NCI-H748 treated with DMSO at 0.1 percent for 48 hours (cell line): ENCODE measurements at regions not wholly inside any gene's neighbourhood (a gene's known extent, or its start where the extent isn't known, plus 50 kb on each side); places are given as distances from the start of the nearest gene placed in this dataset.

Experiments used
- DNase-seq: peaks from one replicate; lab custom pipeline; 2025; lab: John Stamatoyannopoulos, UW

DNA sequence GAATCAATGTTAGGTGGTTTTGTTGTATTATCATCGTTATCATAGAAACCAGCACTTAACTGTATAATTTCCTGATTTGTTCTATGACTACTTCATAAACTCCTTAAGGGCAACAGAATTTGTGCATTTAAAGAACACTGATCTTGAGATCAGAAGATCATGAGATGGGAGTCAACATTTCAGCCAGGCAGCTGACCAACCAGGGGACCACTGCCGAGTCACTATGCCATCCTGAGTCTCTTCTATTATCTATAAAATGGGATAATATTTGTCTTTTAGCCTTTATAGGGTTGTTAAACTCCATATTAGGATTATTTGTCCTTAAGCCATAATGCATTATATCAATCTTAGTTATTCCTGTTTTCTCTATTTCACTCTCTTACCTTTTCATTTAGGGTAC lies 261.7 kb downstream of the GPAM start:
- DNase-seq = no peak

DNA sequence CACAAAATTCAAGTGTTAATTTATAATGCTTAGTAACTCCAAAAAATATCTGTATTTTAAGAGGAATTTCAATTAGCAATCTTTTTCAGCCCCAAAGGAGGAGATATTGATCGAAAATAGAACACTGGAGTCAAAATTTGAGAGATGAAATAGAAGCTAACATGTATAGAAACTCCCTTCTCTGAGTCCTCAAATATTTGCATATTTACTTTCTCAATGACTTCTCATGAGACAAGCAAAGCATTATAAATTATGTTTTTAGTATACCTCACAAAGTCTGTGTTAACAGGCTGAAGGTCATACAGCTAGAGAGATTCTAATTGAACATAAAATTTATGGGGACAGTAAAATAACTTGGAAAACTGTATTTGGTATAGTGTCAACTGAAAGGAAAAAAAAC lies 260.5 kb downstream of the GPAM start:
- no peak for DNase-seq

DNA sequence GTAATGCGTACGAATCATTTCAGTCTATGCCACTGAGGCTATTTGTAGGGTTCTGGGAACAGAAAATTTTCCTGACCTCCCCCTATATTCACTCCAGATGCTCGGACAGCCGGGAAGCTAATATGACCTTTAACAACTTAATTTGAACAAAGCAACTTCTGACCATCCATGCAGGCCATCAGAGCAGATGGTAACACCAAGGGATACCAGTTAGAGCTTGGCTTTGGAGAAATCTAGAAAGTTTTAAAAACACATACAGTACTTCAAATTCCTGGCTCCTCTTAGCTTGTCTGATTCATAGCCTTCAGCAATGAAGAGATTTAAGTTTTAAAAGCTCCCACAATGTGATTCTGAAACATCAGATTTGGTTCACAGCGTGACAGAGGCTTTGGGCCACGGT lies 257.3 kb downstream of the GPAM start:
- DNase-seq = no peak

DNA sequence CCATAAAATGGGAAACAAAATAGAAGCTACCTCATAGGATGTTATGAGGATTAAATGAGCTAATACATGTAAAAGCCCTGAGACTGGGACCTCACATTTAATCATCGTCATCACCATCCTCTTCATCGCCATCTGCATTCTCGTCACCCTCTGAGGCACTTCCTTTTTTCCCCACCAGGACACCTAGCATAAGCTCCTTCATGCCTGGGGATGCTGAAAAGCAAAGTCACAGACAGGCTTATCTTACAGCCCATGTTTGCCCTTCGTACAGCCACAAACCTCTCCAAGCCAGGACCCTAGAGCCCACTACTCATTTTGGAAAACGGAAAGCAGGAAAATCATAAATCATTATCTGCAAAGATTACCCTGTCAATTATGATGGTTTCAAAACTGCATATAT lies 249.6 kb downstream of the GPAM start:
- DNase-seq = no peak

DNA sequence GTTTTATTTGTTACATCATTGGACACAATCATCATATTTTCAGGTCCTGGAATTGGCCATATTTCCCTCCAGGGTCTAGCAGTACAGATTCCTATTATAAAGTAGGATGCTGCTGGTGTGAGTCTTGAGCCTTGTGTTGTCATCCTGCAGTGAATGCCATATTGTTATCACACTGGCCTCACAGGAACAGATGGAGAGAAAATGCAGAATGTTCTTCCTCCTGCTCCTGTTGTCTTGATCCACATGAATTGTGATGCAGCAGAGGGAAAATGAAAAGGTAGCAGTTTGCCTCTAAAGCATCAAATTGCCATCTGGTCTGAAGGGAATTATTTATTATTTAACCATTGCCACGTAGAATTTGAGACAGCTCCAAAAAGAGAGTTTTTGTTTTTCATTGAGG lies 248.6 kb downstream of the GPAM start:
- DNase-seq = no peak

DNA sequence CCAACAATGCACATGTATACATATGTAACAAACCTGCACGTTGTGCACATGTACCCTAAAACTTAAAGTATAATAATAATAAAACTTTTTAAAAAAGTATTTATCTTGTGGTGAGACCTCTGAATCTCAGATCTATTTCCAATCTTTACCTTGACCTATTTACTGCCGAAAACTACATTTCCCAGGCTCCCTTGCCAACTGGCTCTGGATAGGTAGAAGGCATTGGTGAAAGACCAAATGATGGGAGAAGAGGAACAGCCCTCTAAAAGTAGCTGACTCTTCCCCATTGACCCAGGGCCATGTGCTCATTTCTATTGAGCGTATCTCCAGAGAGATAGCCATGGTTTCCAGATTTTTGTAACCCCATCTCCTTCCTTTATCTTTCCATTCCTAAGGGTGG lies 247.4 kb downstream of the GPAM start:
- DNase-seq = no peak

DNA sequence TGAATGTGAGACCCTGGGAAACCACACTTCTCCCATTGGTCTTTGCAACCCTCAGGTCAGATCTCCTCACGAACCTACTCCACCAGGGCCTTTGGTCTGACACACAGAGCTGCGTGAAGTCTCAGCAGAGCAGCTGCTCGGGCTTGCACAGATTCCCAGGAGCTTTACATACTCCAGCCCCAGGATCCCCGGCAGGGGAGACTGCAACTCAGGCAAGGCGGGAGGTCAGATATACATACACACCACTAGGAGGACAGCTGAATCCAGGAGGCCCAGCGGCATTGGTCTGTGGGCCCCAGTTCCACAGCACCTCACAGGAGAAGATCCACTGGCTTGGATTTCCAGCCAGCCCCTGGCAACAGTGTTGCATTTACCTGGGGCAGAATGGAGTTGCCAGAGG lies 239.2 kb downstream of the GPAM start:
- no peak for DNase-seq

DNA sequence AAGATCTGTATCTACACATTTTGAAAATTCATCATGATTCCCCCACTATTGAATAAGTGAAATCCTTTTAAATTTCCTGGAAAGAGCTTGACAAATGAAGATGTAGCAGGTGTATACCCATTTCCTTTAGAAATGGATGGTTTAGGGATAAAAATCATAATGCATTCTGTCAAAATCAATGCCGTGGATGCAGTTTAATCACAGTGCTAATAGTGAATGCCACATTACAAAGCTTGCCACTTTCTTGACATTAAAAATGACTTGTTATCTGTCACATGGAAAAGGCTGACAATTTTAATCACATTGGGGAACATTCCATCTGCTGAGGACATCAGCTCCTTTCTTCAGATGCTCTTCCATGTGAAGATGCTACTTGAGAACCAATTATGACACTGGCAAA lies 229.6 kb downstream of the GPAM start:
- no peak for DNase-seq

DNA sequence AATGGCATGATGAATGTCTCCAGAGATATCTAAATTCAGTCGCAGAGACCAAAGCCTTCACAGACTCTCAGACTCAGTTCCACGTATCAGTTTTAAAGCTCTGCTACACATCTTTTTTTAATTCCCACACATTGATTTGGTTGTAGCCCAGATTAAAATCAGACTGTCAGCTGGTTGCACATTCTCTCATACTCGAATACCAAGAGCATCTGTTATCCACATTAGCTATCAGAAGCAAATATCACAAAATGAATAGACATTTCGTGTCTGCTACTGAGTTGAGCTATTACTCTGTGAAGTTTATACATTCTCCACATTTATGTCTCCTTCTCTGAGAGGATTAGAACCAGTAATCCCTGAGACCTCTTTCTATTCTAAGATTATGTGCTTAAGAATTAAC lies 229.2 kb downstream of the GPAM start:
- DNase-seq = no peak

DNA sequence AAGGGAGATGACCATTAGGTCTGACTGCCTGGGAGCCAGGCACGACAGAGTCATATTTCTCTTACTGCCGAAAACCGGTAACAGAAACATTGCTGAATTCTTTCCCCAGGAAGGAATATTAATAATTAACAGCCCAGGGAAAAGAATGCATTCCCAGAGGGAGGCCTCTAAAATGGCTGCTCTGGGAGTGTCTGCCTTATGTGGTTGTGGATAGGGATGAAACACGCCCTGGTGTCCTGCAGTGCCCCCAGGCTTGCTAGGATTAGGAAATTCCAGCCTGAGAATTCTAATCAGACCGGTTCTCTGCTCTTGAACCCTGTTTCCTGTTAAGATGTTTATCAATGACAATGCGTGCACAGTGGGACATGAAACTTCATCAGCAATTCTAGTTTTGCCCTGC lies 226.7 kb downstream of the GPAM start:
- DNase-seq = no peak

DNA sequence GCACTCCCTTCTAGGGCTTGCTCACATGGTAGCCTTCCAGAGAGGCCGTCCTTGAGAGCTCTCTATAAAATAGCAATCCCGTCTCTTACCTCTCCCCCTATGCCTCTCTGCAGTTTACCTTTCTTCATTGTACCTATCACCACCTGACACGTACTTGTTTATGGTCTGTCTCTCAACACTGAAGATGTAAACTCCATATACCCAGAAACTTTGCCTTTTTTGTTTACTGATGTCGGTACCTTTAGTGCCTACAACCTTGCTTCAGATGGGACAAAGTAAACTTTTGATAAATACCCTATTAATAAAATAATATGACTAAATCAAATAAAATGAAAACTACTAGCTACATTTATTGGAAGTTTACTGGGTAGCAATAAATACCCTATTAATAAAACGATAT lies 220.6 kb downstream of the GPAM start:
- DNase-seq = no peak

DNA sequence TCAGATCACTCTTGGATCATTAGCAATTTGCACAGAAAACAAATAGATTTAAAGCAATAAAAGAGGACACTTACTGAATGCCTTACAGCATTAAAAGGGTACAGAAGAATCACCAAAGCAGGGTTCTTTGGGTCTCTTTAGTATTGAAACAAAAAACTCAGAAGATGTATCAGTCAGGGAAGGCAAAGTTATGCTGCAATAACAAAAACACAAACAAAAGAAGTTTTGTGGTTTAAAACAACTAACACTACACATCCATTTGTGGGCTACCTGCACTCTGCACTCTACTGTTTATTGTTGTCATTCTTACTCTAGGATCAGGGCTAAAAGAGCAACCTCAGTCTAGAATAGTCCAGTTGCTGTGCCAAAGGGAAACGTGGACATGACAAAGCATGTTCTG lies 216.4 kb downstream of the GPAM start:
- no peak for DNase-seq

DNA sequence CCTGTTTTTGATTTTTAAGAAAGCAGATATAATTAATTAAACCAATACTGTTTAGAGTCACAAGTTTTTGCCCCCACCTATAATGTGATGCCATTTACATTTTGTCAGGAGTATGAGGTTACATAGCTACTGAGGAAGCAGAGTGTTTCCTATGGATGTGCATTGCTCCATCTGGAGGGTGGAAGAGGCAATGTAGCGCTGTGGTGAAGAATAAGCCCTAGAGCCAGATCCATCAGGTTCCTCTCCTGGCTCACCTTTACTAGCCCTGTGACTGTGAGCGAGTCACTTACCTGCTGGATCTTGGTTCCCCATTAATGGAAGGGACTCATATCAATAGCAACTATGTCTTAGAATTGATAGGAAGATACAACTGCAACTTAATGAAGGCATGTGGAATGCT lies 216.0 kb downstream of the GPAM start:
- DNase-seq = no peak

DNA sequence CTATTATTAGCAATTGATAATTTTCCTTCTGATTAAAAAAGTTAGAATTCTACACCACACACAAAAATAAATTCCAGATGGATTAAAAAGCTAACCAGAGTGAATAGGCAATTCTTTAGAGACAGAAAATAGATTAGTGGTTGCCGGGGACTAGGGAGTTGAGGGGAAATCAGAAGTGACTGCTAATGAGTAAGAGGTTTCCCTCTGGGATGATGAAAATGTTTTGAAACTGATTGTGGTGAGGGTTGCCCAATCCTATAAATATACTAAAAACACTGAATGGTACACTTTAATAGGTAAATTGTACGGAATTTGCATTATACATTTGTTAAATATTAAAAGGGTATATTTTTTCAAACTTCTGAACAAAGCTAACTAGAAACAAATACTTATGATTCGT lies 214.9 kb downstream of the GPAM start:
- no peak for DNase-seq

DNA sequence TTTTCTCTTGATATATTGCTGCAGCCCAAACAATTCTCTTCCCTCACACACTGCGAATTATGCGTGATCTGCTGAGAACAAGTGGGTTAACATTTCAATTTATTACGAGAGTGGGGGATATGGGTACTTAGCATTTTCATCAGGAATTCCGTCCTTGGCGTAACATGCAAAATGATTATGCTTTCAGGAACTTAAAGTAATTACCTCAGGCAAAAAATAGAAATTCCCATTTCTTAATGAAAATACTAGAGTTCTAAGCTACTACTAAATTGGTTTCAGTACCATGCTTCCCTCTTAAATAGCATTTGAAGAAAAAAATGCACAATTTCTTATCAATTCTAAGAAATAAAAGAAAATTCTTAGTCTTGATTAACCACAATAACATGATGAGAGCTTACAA lies 213.5 kb downstream of the GPAM start:
- DNase-seq = no peak

DNA sequence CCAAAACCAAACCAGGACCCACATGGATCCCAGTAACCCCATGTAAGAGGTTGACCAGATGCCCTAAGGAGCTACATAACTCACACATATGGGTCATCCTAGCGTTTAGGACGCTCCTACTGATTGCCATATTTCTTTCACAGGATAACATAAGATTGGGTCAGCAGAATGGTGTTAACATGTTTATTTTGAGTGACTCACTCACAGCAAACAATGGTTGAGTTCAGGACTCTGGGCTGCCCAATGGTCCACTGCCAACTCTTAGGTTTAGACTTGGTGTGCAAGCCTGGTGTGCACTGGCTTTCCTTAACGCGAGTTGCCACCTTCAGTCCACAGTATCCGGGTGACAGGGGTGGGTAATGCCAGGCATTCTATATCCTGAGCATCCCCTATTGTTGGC lies 211.5 kb downstream of the GPAM start:
- no peak for DNase-seq

DNA sequence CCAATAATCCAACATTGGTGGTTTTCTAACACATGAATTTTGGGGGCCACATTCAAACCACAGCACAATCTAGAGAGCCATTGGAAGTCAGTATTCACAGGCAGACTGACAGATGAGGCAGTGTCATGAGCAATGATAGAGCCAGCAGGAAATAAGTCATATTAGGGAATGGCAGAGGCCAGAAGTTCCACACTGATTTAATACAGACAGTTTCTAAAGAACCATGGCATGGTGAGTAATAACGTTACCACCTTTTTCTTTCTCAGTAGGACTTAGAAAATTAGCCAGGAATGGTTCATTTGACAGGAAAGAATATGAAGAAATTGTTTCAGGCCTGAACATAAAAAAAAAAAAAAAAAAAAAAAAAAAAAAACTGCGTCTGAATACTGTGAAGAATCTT lies 210.3 kb downstream of the GPAM start:
- DNase-seq = no peak

DNA sequence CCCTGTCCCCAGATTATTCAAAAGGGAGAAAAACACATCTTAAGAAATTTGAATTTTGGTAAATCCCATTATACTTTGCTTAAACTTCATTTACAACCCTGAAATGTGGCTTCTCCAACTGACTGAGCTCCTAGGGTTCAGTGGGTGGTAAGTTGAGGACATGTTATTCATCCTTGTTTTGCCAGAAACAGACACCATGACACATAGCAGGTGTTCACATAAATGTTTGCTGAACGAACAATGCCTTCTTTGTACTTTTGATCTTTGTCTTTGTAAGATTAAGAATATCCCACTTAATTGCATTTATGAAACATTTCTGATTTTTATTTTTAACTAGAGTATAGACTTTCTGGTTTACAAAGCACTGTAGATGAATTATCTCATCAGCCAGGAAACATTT lies 209.7 kb downstream of the GPAM start:
- DNase-seq = no peak

DNA sequence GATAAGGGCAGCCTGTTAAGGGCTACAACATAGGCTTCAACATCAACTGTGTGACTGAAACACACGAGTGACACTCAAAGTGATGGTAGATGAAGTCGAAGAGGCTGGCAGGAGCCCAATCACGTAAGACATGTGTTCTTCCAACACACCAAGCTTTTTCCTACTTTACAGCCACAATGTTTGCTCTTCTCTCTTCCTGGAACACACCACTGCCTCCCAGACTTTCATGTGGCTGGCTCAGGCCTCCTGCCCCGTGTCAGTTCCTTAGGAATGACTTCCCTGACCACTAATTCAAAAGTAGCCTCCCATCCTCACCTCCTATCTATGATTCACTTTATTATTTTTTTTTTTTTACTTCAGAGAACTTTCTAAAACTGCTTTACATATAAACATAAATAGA lies 209.2 kb downstream of the GPAM start:
- no peak for DNase-seq

DNA sequence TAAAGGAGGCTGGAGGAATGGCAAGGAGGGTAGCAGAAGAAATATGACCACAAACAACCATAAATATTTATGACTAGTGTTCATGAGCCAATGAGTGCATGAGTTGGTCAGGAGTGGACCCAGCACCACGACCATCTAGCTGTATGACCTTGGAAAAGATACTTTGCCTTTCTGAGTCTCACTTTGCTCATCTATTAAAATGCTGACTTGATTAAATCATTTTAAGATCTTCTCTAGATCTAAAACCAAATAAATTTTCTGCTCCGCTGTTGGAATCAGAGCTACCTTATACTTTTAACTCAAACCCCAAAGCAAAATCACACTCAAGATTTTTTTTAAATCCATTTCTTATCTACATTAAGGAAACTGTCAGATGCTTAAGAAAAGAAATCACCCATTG lies 207.0 kb downstream of the GPAM start:
- no peak for DNase-seq

DNA sequence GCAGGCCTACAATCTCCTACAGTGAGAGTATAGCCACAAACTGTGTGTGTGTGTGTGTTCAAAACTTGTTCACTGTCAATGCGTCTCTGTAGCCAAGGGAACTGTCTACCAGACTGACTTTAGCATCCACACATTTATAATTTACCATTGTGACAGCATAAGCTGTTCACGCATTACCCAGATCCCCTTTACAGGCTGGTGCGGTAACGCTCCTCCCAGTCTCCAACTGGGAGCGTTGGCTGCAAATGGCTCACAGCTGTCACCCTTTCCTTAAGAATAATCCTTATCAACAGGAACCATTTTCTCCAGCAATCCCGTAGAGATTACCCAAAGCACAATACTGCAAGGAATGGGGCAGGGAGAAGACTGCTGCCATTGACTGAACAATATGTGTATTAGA lies 199.5 kb downstream of the GPAM start:
- no peak for DNase-seq

DNA sequence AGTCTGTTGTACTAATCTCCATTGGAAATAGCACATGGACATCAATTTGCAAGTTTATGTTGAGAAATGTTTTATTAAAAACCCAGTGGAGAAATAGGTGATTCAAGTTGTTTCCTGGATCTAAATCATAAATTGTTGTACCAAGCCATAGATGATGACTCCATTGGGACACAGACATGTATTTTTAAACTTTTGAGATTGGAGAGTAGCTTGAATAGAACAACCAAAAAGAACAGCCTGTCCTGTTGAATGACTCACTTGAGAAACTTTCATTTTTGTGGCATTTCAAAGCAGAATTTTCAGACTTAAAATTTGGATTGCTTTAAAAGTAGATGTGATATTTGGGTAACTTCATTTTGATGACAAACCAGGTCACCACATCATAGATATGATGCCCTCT lies 197.5 kb downstream of the GPAM start:
- DNase-seq = no peak

DNA sequence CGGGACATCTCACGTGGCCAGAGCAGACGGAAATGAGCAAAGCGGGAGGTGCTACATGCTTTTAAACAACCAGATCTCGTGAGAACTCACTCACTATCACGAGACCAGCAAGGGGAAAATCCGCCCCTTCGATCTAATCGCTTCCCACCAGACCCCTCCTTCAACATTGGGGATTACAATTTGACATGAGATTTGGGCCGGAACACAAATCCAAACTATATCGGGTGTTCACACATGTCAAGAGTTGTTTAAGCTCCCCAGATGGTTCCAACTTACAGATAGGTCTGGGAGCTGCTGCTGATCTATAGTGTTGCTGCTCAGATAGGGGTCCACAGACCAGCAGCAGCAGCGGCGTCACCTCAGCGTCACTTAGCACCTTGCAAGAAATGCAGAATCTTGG lies 194.9 kb downstream of the GPAM start:
- DNase-seq = no peak

DNA sequence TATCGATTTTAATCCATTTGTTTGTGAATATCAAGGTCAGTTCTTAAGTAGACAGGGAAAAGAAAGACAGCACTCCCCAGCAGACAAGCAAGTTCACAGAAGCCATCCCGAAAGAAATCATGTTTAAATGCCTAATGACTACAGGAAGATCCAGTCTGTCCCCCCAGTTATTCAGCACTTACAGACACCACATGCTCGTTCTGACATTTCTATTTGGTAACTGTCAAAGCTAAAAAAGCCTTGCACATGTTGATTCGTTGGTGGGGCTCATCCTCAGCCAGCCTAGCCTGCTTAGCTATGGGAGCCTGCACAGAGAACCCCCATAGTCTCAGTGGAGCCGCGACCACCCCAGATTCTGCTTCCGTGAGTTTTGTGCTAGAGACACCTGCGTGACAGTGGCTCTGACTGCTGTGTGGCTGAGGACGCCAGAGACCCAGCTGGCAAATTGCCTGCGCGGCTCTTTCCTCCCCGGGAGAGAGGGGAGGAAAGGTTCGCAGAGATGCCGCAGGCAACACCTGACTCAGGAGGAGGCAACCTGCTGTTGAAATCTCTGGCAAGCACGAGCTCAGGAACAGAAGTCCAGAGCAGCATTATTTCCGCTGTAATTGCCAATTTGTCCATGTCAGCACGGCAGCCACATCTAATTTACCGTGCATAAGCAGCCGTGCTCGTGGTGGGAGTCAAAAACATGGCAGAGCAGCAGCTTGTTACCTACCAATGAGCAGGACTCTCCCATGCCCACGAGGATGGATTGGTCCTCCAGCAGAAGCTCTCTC lies 194.2 kb downstream of the GPAM start:
- DNase-seq = no peak

DNA sequence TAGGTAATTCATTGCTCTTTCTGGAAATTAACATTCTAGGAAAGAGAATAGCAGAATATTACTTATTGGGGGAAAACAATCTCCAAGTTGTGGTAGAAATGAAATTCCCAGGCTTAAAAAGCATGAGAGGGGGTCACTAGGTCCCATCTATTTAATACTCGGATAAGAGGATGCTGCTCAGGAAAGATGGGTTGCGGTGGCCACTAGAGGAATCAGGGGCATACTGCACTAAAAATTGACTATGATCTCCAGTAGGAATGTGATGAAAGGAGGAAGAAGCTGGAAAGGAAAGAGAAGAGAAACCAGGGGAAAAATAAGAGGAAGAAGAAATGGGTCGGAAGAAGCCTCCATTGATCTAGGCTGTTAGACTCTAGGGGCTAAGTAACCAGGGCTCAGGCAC lies 192.8 kb downstream of the GPAM start:
- no peak for DNase-seq
